HG02610 (cell line): ENCODE measurements at regions not wholly inside any gene's neighbourhood (a gene's known extent, or its start where the extent isn't known, plus 50 kb on each side); places are given as distances from the start of the nearest gene placed in this dataset.
"Not testable (repeated sequence)": the region's sequence is repeated elsewhere in the genome, so short reads cannot be mapped to it uniquely, and the experiment has no call there.

Experiments
- ATAC-seq: cut with Tn5 transposase; IDR thresholded peaks from one replicate; pipeline ENCODE4 v1.9.1; 2021; ENCODE audit warnings: mild to moderate bottlenecking, moderate library complexity; ENCODE audit not compliant: unreplicated experiment

- no peak for ATAC-seq
These were observed 631.5 kb upstream of the NR2F2 start for GRCh38 chr15:95698951-95699350.

DNA sequence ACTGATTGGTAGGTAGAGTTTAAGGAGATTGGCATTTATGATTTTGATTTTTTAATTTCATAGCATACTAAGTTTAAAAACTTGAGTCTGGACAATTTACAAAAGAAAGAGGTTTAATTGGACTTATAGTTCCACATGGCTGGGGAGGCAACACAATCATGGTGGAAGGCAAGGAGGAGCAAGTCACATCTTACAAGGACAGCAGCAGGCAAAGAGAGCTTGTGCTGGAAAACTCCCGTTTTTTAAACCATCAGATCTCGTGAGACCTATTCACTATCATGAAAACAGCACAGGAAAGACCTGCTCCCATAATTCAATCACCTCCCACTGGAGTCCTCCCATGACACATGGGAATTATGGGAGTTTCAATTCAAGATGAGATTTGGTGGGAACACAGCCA is 630.9 kb upstream of the NR2F2 start:
- ATAC-seq: no peak

GRCh38 chr15:95700692-95701091 is 629.8 kb upstream of the NR2F2 start:
- ATAC-seq: not testable (repeated sequence)

DNA sequence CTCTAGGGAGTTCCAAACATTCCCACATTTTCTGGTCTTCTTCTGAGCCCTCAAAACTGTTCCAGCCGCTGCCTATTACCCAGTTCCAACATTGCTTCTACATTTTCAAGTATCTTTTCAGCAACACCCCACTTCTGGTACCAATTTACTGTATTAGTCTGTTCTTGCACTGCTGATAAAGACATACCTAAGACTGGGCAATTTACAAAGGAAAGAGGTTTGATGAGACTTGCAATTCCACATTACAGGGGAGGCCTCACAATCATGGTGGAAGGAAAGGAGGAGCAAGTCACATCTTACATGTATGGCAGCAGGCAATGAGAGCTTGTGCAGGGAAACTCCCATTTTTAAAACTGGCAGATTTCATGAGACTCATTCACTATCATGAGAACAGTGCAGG is 629.1 kb upstream of the NR2F2 start:
- ATAC-seq: no peak

- ATAC-seq: no peak
These were observed 620.4 kb upstream of the NR2F2 start for GRCh38 chr15:95709959-95710695.

- no peak for ATAC-seq
These were observed 617.7 kb upstream of the NR2F2 start for GRCh38 chr15:95712785-95713184.

DNA sequence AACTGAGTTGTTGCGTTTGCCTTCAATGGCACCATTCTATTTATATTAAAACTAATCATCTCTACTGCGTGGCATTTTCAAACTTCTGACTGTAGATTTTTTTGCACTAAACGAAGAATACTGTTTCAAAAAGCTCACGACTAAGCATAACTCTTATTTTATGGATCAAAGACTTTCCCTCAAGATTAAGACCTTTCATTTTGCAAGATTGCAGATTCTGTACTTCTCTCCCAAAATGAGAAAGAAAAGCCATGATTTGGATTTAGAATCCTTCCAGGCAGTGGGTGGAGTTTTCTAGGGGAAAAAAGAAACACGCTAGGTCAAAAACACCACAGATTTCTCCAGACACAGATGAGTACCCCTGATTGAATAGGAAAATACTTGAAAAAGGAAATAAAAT is 617.2 kb upstream of the NR2F2 start:
- ATAC-seq: no peak

DNA sequence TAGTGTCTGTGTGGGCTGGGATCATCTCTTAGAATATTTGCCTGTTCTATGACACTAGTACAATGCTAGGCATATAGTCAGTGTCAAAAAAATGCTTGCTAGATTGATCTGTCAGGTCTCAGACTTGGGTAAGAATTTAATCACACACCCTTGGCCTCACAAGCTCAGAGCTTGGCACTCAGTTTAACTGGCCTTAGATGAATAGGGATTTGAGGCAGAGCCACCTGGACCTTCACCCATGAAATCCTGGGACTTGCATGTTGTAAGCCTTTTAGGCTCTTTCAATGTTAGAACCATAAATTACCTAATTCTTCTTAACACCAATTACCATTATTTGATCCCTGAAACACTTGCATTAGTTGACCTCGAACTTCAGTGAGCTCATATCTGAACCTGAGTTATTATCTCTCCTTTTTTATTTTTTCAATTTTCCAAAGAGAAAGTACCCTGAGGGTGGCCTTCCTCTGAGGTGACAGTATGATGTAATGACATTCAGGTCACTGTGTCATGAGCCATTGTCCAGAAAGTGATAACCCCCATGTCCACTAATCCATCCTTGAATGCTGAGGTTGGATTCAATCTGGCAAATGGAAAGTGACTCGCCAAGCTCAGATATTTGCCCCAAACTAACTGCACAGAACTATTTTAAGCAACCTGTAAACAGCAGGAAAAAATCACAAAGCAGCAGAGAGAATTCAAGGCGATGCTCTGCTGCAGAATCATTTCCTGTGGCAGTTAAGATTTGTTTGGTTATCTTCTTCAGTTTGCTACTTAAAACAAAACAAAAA is 615.2 kb upstream of the NR2F2 start:
- ATAC-seq: no peak

DNA sequence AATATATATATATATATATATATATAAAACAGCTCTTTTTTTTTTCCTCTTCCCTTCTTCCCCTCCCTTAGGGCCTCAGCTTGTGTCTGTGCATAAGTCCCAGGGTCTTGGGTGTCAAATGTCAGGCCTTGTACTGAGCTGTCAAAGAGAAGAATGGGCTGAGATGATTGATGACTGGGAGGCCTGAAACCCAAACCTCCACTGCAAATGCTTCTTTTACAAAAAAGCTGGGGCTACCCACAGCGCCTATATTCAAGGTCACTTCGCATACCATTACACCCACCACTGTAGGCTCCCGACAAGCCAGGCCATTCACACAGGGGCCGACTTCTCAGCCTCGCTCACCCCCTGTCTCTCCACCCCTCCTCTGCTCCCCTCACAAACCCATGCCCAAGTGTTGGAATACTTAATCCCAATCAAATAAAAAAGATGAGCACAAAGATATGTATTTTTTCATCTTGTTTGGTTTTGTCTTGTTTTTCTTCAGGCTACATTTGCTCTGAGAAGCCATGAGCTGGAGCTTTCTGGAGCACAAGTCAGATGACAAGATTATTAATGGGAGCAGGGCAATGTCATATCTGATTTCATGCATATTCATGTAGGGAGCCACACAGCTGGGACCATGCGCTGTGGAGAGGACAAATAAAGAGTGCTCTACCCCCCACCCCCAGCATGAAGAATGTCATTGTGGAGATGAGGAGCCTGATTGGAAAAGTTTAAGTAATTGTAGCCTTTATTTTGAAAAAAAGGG is 614.4 kb upstream of the NR2F2 start:
- no peak for ATAC-seq

DNA sequence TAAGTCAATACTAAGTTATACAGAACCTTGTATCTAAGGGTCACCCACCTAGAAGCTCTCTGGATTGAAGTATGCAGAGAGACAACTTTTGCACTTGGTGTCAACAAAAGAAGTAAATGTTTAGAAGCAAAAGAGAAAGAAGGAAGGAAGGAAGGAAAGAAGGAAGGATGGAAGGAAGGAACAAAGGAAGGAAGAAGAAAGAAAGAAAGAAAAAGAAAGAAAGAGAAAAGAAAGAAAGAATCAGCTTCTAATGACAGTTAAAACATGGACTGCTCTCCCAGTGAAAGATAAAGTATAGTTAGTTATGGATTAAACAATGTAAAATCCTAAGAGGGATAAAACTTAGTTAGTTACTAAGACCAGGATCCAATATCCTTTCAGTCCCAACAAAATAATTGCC is 613.8 kb upstream of the NR2F2 start:
- ATAC-seq: no peak

GRCh38 chr15:95718441-95718840 is 612.1 kb upstream of the NR2F2 start:
- ATAC-seq: no peak

- no peak for ATAC-seq
These were observed 605.4 kb upstream of the NR2F2 start for GRCh38 chr15:95724908-95725633.

DNA sequence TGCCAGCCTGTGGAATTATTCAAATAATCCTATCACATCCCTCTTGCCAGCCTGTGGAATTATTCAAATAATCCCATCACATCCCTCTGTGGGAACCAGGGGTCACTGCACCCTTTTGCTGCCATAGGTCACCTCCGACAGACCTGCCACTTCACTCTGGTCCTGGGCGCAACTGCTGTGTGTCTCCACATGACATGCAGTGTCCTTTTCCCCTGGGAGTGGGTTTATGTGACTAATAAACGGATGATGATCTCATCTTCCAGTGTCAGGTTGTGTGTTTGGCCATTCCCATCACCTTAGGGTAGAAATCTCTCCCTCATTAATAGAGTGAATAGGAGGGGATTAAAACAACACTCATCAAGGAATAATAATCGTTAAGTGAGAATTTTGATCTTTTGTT is 603.6 kb upstream of the NR2F2 start:
- ATAC-seq: no peak

DNA sequence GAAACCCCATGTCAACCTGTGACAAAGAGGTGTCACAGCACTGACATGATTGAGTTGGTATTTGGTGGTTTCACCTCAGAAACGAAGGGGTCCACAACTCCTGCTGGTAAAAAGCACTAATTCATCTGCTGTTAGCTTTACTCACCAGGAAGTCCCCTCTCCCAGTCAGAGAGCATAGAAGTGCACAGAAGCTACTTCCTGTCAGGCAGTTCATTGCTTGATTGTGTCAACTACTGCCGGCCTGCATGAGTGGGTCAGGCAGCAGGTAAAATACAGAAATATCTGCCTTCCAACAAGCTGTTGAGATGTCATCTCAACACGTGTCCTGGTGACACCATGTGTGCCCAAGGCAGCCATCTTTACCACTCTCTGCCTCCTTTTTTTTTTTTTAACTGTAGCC is 596.6 kb upstream of the NR2F2 start:
- ATAC-seq: peak; percentile 55

GRCh38 chr15:95734422-95735316 is 595.8 kb upstream of the NR2F2 start:
- ATAC-seq: no peak

DNA sequence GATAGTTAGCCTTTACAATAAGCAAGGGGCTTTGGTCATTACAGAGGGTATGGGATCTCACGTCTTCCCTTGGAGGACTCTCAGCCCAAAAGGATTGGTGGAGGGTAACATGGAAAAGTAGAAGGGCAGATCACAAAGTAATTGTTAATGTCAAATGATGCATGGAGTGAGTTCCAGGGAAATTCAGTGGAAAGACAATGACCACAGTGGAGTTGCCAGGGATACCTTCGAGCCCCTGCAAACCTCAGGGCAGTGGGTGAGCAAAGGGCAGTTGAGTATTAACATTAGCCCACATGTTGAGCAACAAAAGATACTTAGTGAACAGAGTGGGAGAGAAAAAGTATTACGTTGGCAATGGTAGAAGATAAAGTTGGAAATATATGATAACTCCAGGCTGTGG is 593.4 kb upstream of the NR2F2 start:
- no peak for ATAC-seq

DNA sequence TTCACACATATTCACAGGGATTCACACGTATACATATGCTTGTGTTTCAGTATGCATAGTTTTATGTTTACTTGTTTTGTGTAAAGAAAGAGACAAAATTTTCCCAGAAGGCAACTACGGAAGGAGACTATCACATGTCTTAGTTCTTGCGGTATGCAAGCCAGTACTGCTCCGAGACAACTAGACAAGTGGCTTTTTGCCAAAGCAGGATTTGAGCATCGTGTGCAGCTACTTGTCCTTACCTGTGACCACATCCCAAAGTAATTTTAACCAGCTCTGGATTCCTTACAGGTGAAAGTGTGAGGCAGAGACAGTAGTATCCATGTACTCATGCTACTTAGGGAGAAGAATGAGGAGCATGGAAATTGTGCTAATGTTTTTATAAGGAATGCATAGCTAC is 591.4 kb upstream of the NR2F2 start:
- no peak for ATAC-seq

DNA sequence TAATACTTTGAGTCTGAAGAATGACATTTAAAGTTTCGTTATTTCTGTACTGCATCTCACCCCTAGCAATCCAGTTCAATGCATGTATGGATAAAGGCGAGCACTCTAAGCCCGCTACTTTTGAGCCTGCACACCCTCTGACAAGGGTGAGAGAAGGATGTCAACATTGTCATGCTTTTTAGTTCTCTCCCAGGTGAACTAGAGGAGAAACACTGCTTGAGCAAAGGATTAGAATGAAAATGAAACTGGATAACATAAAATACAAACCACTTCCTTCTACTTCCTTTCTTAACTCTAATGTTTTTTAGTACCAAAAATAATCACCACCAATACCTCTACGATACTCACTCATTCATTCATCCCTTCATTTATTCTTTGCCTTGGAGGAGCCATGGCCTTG is 588.7 kb upstream of the NR2F2 start:
- no peak for ATAC-seq

GRCh38 chr15:95742256-95742655 is 588.2 kb upstream of the NR2F2 start:
- no peak for ATAC-seq

DNA sequence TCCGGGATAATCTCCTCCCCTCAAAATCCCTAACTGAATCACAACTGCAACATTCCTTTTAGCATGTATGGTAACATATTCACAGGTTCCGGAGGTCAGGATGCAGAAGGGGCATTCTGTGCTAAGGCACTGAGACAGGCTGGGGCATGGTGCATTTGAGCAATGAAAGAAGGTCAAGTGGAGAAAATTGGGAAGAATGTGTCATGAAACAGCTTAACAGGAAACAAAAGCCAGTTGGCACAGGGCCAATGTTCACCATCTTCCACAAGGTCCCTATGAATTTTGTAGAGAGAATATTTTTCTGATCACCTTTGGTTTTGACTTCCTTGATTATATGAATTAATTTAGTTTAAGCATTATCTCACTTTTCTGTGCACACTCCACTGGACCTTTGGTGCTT is 587.7 kb upstream of the NR2F2 start:
- no peak for ATAC-seq
